K562 (cell line): ENCODE measurements at regions not wholly inside any gene's neighbourhood (a gene's known extent, or its start where the extent isn't known, plus 50 kb on each side); places are given as distances from the start of the nearest gene placed in this dataset.

Experiments
- ATAC-seq: fragments of 200-7000 bp; cut with Tn5 transposase; 3 replicates; pipeline ENCODE4 v1.9.1; 2020; ENCODE audit warnings: moderate library complexity
- BruUV-seq: library from RNA; stranded (reverse); fragments of 400-500 nt; replicated peaks from 2 replicates; lab custom pipeline; 2021; lab: Mats Ljungman, UMichigan
- CTCF ChIA-PET: fragments of 300-600 bp; formaldehyde crosslinking; extraction: SDS; loops from one replicate; lab custom pipeline; 2021; ENCODE audit warnings: low intra/inter-chr PET ratio; lab: Yijun Ruan, JAX
- POLR2A ChIA-PET: fragments of 300-600, 350-650 bp; sonication (Branson Sonifier 250); formaldehyde crosslinking; extraction: SDS; loops from one replicate; lab custom pipeline; 2021; ENCODE audit warnings: antibody characterized with exemption, inconsistent platforms; lab: Yijun Ruan, JAX
- DNase-seq, 4 experiments: peaks; one replicate each; pipeline versions ENCODE4 v3.0.0 to v3.0.0-alpha.2; 2011 to 2018; ENCODE audit warnings: low spot score in 3 of 4, mixed read lengths in 3 of 4; ENCODE audit errors: extremely low read depth in 1 of 4
- FAIRE-seq: peaks from 2 replicates; lab custom pipeline; 2011; peaks lifted over from hg19 to GRCh38; lab: Jason Lieb, UNC
- H2AFZ ChIP-seq: 2 replicates; pipeline ENCODE4 v1.6.0; 2011; ENCODE audit warnings: low read depth, low read length, control low read depth, inconsistent platforms
- H3K27ac ChIP-seq: fragments of 200-600 bp; 3 replicates; pipeline ENCODE4 v1.8.0; 2011; ENCODE audit warnings: low read depth, mild to moderate bottlenecking, control low read depth, inconsistent platforms, low read length, moderate library complexity, mixed read lengths; ENCODE audit errors: extremely low read depth
- H3K27me3 ChIP-seq, 2 experiments: fragments of 300-600 bp in 1 of 2; 2 replicates in 1 of 2; 3 replicates in 1 of 2; pipeline versions ENCODE4 v1.6.0 to v1.8.0; 2011; ENCODE audit warnings: inconsistent platforms in 2 of 2, low read length in 2 of 2, mild to moderate bottlenecking in 1 of 2, mixed read lengths in 1 of 2, moderate library complexity in 1 of 2; ENCODE audit not compliant: control insufficient read depth in 2 of 2, insufficient read depth in 2 of 2
- H3K36me3 ChIP-seq: fragments of 300-600 bp; 3 replicates; pipeline ENCODE4 v1.8.0; 2011; ENCODE audit warnings: mild to moderate bottlenecking, low read length, inconsistent platforms; ENCODE audit not compliant: control insufficient read depth, insufficient read depth
- H3K4me1 ChIP-seq, 2 experiments: fragments of 200-600 bp in 1 of 2; replicated peaks in 1 of 2; 2 replicates in 1 of 2; 3 replicates in 1 of 2; pipeline versions ENCODE4 v1.5.1 to v1.8.0; 2011; ENCODE audit warnings: inconsistent platforms in 2 of 2, low read length in 2 of 2, mild to moderate bottlenecking in 1 of 2, mixed read lengths in 1 of 2, moderate library complexity in 1 of 2; ENCODE audit not compliant: control insufficient read depth in 2 of 2, insufficient read depth in 2 of 2
- H3K4me2 ChIP-seq: 2 replicates; pipeline ENCODE4 v1.6.1; 2011; ENCODE audit warnings: low read length, control low read depth, inconsistent platforms, mixed read lengths; ENCODE audit not compliant: insufficient read depth
- H3K4me3 ChIP-seq: fragments of 200-600 bp; sonication (generic), shearing (Covaris generic); 2 replicates; pipeline ENCODE4 v1.5.1; 2016; ENCODE audit warnings: control low read depth, inconsistent platforms
- H3K79me2 ChIP-seq: fragments of 200-600 bp; 3 replicates; pipeline ENCODE4 v1.8.0; 2011; ENCODE audit warnings: low read length, inconsistent platforms; ENCODE audit not compliant: control insufficient read depth, insufficient read depth
- H3K9ac ChIP-seq, 2 experiments: 2 replicates each; pipeline versions ENCODE4 v1.6.0 to v1.6.1; 2011; ENCODE audit warnings: low read depth in 2 of 2, low read length in 2 of 2, control low read depth in 1 of 2, inconsistent platforms in 1 of 2, mild to moderate bottlenecking in 1 of 2, mixed read lengths in 1 of 2; ENCODE audit not compliant: insufficient read depth in 1 of 2
- H3K9me1 ChIP-seq: one replicate; pipeline ENCODE4 v1.6.0; 2011; ENCODE audit warnings: inconsistent platforms, mild to moderate bottlenecking, low read length, moderate library complexity; ENCODE audit not compliant: control insufficient read depth, insufficient read depth
- H3K9me3 ChIP-seq: replicated peaks from 2 replicates; pipeline ENCODE4 v1.5.1; 2011; ENCODE audit warnings: low read depth, low read length, inconsistent platforms; ENCODE audit not compliant: control insufficient read depth, insufficient read depth
- H4K20me1 ChIP-seq: replicated peaks from 2 replicates; pipeline ENCODE4 v1.6.1; 2011; ENCODE audit warnings: low read length, inconsistent platforms, mixed read lengths; ENCODE audit not compliant: control insufficient read depth, insufficient read depth
- CBX5 ChIP-seq: IDR thresholded peaks from 2 replicates; pipeline ENCODE4 v1.6.1; 2014; ENCODE audit warnings: low read depth, borderline replicate concordance
- GATAD2A ChIP-seq: fragments of 450-650 bp; IDR thresholded peaks from 2 replicates; pipeline ENCODE4 v1.6.1; 2017
- PHB ChIP-seq: fragments of 250-450 bp; sonication (Bioruptor Pico); IDR thresholded peaks from 2 replicates; pipeline ENCODE4 v1.5.0; 2021
- TBL1XR1 ChIP-seq, 2 experiments: IDR thresholded peaks; 2 replicates each; pipeline ENCODE4 v1.6.1; 2012; ENCODE audit warnings: improper control_type of control experiment in 2 of 2, low read length in 2 of 2, mild to moderate bottlenecking in 1 of 2
- TFAM ChIP-seq: fragments of 250-450 bp; sonication (Bioruptor Pico); conservative IDR thresholded peaks from 2 replicates; pipeline ENCODE4 v1.5.0; 2021; ENCODE audit warnings: mild to moderate bottlenecking, moderate library complexity
- U2AF2 ChIP-seq: fragments of 200-400 bp; formaldehyde crosslinking; optimal IDR thresholded peaks from 2 replicates; pipeline ENCODE3; 2017; ENCODE audit warnings: low read depth, mild to moderate bottlenecking, low read length
- ZSCAN32 ChIP-seq: fragments of 450-650 bp; formaldehyde crosslinking; IDR thresholded peaks from 2 replicates; pipeline ENCODE4 v1.4.0; 2020; ENCODE audit warnings: mild to moderate bottlenecking, moderate library complexity
- WGBS: fragments of 100-300 bp; shearing (Covaris generic); methylation state at CpG from one replicate; pipeline ENCODE4 v1.1.6; 2016; ENCODE audit warnings: low coverage, mixed read lengths; ENCODE audit not compliant: insufficient coverage; ENCODE audit errors: missing lambda C conversion rate; 5-methylcytosine and 5-hydroxymethylcytosine counted together
- in situ Hi-C: fragments of 300-500 bp; cut with MboI; formaldehyde crosslinking; loops from 4 replicates; pipeline ENCODE4 v1.15.0; 2018; ENCODE audit warnings: inconsistent platforms, mixed read lengths
- intact Hi-C: fragments of 100-400 bp; cut with micrococcal nuclease; formaldehyde crosslinking; loops from 2 replicates; pipeline ENCODE4 v1.14.2; 2022
- TF ChIP-seq, protein P1 (sequence below), 2 experiments: fragments of 450-650 bp in 1 of 2; sonication (generic) in 1 of 2; formaldehyde crosslinking in 1 of 2; IDR thresholded peaks in 1 of 2; conservative IDR thresholded peaks in 1 of 2; 2 replicates each; pipeline versions ENCODE4 v1.6.1 to v1.8.1; 2016 to 2023; ENCODE audit warnings: mild to moderate bottlenecking in 2 of 2, moderate library complexity in 2 of 2, inconsistent platforms in 1 of 2, missing genetic modification reagents in 1 of 2
- TF ChIP-seq, protein P2 (sequence below): fragments of 450-650 bp; formaldehyde crosslinking; IDR thresholded peaks from 2 replicates; pipeline ENCODE4 v1.4.0; 2022; ENCODE audit warnings: missing genetic modification characterization

DNA sequence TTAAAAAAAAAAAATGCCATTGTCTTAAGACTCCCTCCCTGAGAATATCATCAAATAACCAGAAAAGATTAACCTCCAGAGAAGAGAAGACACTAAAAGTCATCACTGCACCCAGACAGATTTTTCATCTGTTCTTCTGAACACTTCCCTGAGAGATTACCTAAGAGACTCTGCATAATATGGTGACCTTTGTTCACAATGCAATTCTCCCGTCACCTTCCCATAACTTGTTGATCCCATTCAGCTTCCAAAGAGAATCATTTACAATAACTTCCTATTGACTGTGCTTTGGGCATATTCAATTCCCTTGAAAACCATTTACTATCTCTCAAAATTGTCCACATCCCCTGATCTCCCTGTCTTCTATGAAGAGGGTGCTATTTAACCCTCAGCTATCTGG lies 85.1 kb upstream of the SMAD1 start:
- CTCF ChIA-PET: no interaction called here
- Histone ChIP-seq H3K4me1 (no peaks in the 10 kb centered on the region), H3K9me3 (no peaks in the 10 kb centered on the region), H3K27ac (no peak overlapping the region), H3K79me2 (no peaks in the 10 kb centered on the region), H3K9me1 (no peaks in the 10 kb centered on the region), H3K27me3 (no peaks in the 10 kb centered on the region), H4K20me1 (no peaks in the 10 kb centered on the region), H3K9ac (no peak overlapping the region), H3K4me2 (no peak overlapping the region), H3K36me3 (no peaks in the 10 kb centered on the region), H2AFZ (no peak overlapping the region), H3K4me3 (no peak overlapping the region)
- in situ Hi-C loops: no loop called here
- POLR2A ChIA-PET: no interaction called here
- intact Hi-C loops: no loop called here
- FAIRE-seq: no peak
- no TSS peak for BruUV-seq
- no peak for DNase-seq
- TF ChIP-seq PHB (CRISPR knock-in tag) (no peak), TBL1XR1 (IDR thresholded peaks at IDR 0.05; ENCODE audit: low read length in 2 of 2) (no peak), U2AF2 (no peak), TFAM (CRISPR knock-in tag) (no peak), ZSCAN32 (no peak), CBX5 (no peak), GATAD2A (no peak)
- TF ChIP-seq, protein P1, sequence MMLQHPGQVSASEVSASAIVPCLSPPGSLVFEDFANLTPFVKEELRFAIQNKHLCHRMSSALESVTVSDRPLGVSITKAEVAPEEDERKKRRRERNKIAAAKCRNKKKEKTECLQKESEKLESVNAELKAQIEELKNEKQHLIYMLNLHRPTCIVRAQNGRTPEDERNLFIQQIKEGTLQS (IDR thresholded peaks at IDR 0.05): no peak
- TF ChIP-seq, protein P1 (CRISPR knock-in tag; conservative IDR thresholded peaks at IDR 0.05): no peak
- TF ChIP-seq, protein P2, sequence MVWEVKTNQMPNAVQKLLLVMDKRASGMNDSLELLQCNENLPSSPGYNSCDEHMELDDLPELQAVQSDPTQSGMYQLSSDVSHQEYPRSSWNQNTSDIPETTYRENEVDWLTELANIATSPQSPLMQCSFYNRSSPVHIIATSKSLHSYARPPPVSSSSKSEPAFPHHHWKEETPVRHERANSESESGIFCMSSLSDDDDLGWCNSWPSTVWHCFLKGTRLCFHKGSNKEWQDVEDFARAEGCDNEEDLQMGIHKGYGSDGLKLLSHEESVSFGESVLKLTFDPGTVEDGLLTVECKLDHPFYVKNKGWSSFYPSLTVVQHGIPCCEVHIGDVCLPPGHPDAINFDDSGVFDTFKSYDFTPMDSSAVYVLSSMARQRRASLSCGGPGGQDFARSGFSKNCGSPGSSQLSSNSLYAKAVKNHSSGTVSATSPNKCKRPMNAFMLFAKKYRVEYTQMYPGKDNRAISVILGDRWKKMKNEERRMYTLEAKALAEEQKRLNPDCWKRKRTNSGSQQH: no peak
- WGBS: 10% methylated on average over 1 of the region's 1 CpG
- ATAC-seq: no peak
